Endothelial cell of umbilical vein (primary cell): ENCODE measurements at regions not wholly inside any gene's neighbourhood (a gene's known extent, or its start where the extent isn't known, plus 50 kb on each side); places are given as distances from the start of the nearest gene placed in this dataset.

Experiments
- BruUV-seq: library from RNA; stranded (reverse); fragments of 400-500 nt; replicated peaks from 2 replicates; lab custom pipeline; 2021; lab: Mats Ljungman, UMichigan
- CTCF ChIA-PET: fragments of 300-600, 350-600 bp; sonication (Branson Sonifier 250); formaldehyde crosslinking; loops from one replicate; lab custom pipeline; 2021; ENCODE audit warnings: antibody characterized with exemption, inconsistent platforms; lab: Charles Lee
- POLR2A ChIA-PET: fragments of 300-600, 350-600 bp; sonication (Branson Sonifier 250); formaldehyde crosslinking; loops from one replicate; lab custom pipeline; 2021; ENCODE audit warnings: antibody characterized with exemption, inconsistent platforms; lab: Charles Lee
- DNase-seq: peaks from one replicate; pipeline ENCODE4 v3.0.0-alpha.2; 2011; ENCODE audit warnings: low read depth, low spot score
- FAIRE-seq: peaks from 2 replicates; lab custom pipeline; 2011; peaks lifted over from hg19 to GRCh38; lab: Jason Lieb, UNC
- H2AFZ ChIP-seq: 2 replicates; pipeline ENCODE4 v1.6.0; 2012; ENCODE audit warnings: low read depth, low read length, control low read depth, inconsistent platforms
- H3K27ac ChIP-seq: 2 replicates; pipeline ENCODE4 v1.5.1; 2011; ENCODE audit warnings: low read depth, mild to moderate bottlenecking, control low read depth, low read length, moderate library complexity; ENCODE audit not compliant: insufficient read depth
- H3K27me3 ChIP-seq, 2 experiments: 2 replicates each; pipeline versions ENCODE4 v1.6.0 to v1.6.1; 2011; ENCODE audit warnings: low read length in 2 of 2, mixed read lengths in 1 of 2; ENCODE audit not compliant: control insufficient read depth in 2 of 2, insufficient read depth in 2 of 2
- H3K36me3 ChIP-seq, 2 experiments: 2 replicates in 1 of 2; 3 replicates in 1 of 2; pipeline ENCODE4 v1.5.1; 2011; ENCODE audit warnings: low read length in 2 of 2, mild to moderate bottlenecking in 1 of 2, moderate library complexity in 1 of 2; ENCODE audit not compliant: control insufficient read depth in 2 of 2, insufficient read depth in 2 of 2; ENCODE audit errors: extremely low read depth in 1 of 2
- H3K4me1 ChIP-seq: 3 replicates; pipeline ENCODE4 v1.5.1; 2011; ENCODE audit warnings: mild to moderate bottlenecking, low read length; ENCODE audit not compliant: control insufficient read depth, insufficient read depth; ENCODE audit errors: extremely low read depth
- H3K4me2 ChIP-seq: 2 replicates; pipeline ENCODE4 v1.6.1; 2011; ENCODE audit warnings: low read length, control low read depth, mixed read lengths; ENCODE audit not compliant: insufficient read depth
- H3K4me3 ChIP-seq, 3 experiments: fragments of 200-600 bp in 1 of 3; sonication (generic), shearing (Covaris generic) in 1 of 3; replicated peaks in 1 of 3; 2 replicates each; pipeline ENCODE4 v1.5.1; 2011 to 2016; ENCODE audit warnings: control low read depth in 3 of 3, low read length in 3 of 3, mild to moderate bottlenecking in 2 of 3, inconsistent platforms in 1 of 3, low read depth in 1 of 3, moderate library complexity in 1 of 3; ENCODE audit not compliant: insufficient read depth in 1 of 3
- H3K79me2 ChIP-seq: 2 replicates; pipeline ENCODE4 v1.6.0; 2012; ENCODE audit warnings: low read length, inconsistent platforms; ENCODE audit not compliant: control insufficient read depth, insufficient read depth
- H3K9ac ChIP-seq: replicated peaks from 2 replicates; pipeline ENCODE3; 2011; ENCODE audit warnings: low read length, control low read depth; ENCODE audit not compliant: insufficient read depth; ENCODE audit errors: extremely low read depth
- H3K9me1 ChIP-seq: replicated peaks from 3 replicates; pipeline ENCODE4 v1.6.0; 2011; ENCODE audit warnings: mild to moderate bottlenecking, low read length; ENCODE audit not compliant: control insufficient read depth, insufficient read depth; ENCODE audit errors: extremely low read depth
- H3K9me3 ChIP-seq: replicated peaks from 2 replicates; pipeline ENCODE4 v1.5.1; 2012; ENCODE audit warnings: low read length, inconsistent platforms; ENCODE audit not compliant: control insufficient read depth, insufficient read depth
- H4K20me1 ChIP-seq: replicated peaks from 2 replicates; pipeline ENCODE3; 2011; ENCODE audit warnings: mild to moderate bottlenecking, low read length; ENCODE audit not compliant: control insufficient read depth, insufficient read depth; ENCODE audit errors: extremely low read depth
- CTCF ChIP-seq, 2 donors: IDR thresholded peaks; 1 replicate in 1 of 2; 2 replicates in 1 of 2; pipeline ENCODE4 v1.5.1; 2011; ENCODE audit warnings: low read length in 2 of 2, mild to moderate bottlenecking in 2 of 2, moderate library complexity in 2 of 2, control low read depth in 1 of 2, inconsistent platforms in 1 of 2, low read depth in 1 of 2; ENCODE audit not compliant: insufficient read depth in 1 of 2; ENCODE audit errors: extremely low read depth in 1 of 2
- EZH2 ChIP-seq: IDR thresholded peaks from 2 replicates; pipeline ENCODE4 v1.6.1; 2012; ENCODE audit warnings: borderline replicate concordance, low read depth, mild to moderate bottlenecking, moderate library complexity, low read length, inconsistent platforms; ENCODE audit not compliant: severe bottlenecking
- FOS ChIP-seq: IDR thresholded peaks from 2 replicates; pipeline ENCODE4 v1.6.1; 2011; ENCODE audit warnings: mild to moderate bottlenecking, low read length, moderate library complexity, borderline replicate concordance; ENCODE audit not compliant: insufficient read depth
- GATA2 ChIP-seq: IDR thresholded peaks from 2 replicates; pipeline ENCODE4 v1.7.0; 2011; ENCODE audit warnings: low read depth, mild to moderate bottlenecking, moderate library complexity, mixed read lengths, low read length; ENCODE audit not compliant: insufficient read length, insufficient read depth
- JUN ChIP-seq: IDR thresholded peaks from 2 replicates; pipeline ENCODE4 v1.6.1; 2011; ENCODE audit warnings: borderline replicate concordance, low read depth; ENCODE audit not compliant: insufficient read length, insufficient read depth
- MAX ChIP-seq: IDR thresholded peaks from 2 replicates; pipeline ENCODE4 v1.6.1; 2011; ENCODE audit not compliant: insufficient read depth, insufficient read length
- MYC ChIP-seq: IDR thresholded peaks from one replicate; pipeline ENCODE4 v1.6.1; 2011; ENCODE audit warnings: mild to moderate bottlenecking, low read depth, low read length
- POLR2A ChIP-seq: IDR thresholded peaks from 2 replicates; pipeline ENCODE4 v1.6.1; 2012; ENCODE audit warnings: low read depth, mild to moderate bottlenecking, control low read depth, low read length
- POLR2AphosphoS5 ChIP-seq: IDR thresholded peaks from 2 replicates; pipeline ENCODE4 v1.6.1; 2012; ENCODE audit warnings: low read depth, mild to moderate bottlenecking, control low read depth, low read length, moderate library complexity; ENCODE audit not compliant: insufficient read depth
- dilution Hi-C: fragments of 300-500 bp; cut with MboI; formaldehyde crosslinking; loops from one replicate; pipeline ENCODE4 v1.15.0; 2019; ENCODE audit warnings: low sequenced_read_pairs; ENCODE audit not compliant: extremely low pct_ligation_motif_present
- intact Hi-C: fragments of 100-400 bp; cut with micrococcal nuclease; formaldehyde crosslinking; loops from one replicate; pipeline ENCODE4 v1.10.0; 2022

- no peaks in the 10 kb centered on the region for H3K9me1 ChIP-seq
- no peaks in the 10 kb centered on the region for H4K20me1 ChIP-seq
- intact Hi-C loops, result no loop called here
- DNase-seq, result no peak
- no TSS peak for BruUV-seq
- ChIA-PET POLR2A (no interaction called here), CTCF (no interaction called here)
- H3K9me3 ChIP-seq, result no peaks in the 10 kb centered on the region
- no peak for TF ChIP-seq FOS
- no peak for TF ChIP-seq POLR2AphosphoS5
- no peak for TF ChIP-seq MYC
- no peak for TF ChIP-seq CTCF (IDR thresholded peaks at IDR 0.05; ENCODE audit: extremely low read depth in 1 of 2, insufficient read depth in 1 of 2, low read depth in 1 of 2, low read length in 2 of 2)
- no peak for TF ChIP-seq MAX
- TF ChIP-seq POLR2A, result no peak
- TF ChIP-seq EZH2, result no peak
- no peak for TF ChIP-seq JUN
- TF ChIP-seq GATA2, result no peak
- no peak overlapping the region for H3K4me3 ChIP-seq
- H3K9ac ChIP-seq, result no peak overlapping the region
- no peaks in the 10 kb centered on the region for H3K36me3 ChIP-seq
- no peak overlapping the region for H3K4me2 ChIP-seq
- no peaks in the 10 kb centered on the region for H3K4me1 ChIP-seq
- H3K79me2 ChIP-seq, result no peaks in the 10 kb centered on the region
- H3K27ac ChIP-seq, result no peak overlapping the region
- FAIRE-seq, result no peak
- H2AFZ ChIP-seq, result no peak overlapping the region
- dilution Hi-C loops, result no loop called here
- no peaks in the 10 kb centered on the region for H3K27me3 ChIP-seq
Measured at GRCh38 chr10:81116201-81116600, 578.5 kb downstream of the SH2D4B start.
